Activated B cell treated with CpG ODN at 0.5 μM for 24 hours (primary cell): ENCODE measurements at regions not wholly inside any gene's neighbourhood (a gene's known extent, or its start where the extent isn't known, plus 50 kb on each side); places are given as distances from the start of the nearest gene placed in this dataset.

Source experiments
- ATAC-seq: fragments of 200-7000 bp; cut with Tn5 transposase; one replicate; pipeline ENCODE4 v1.10.0; 2021; ENCODE audit warnings: low read depth, mild to moderate bottlenecking, moderate library complexity
- CTCF ChIA-PET: fragments of 350-600 bp; sonication (Branson Sonifier 250); formaldehyde crosslinking; loops from one replicate; lab custom pipeline; 2021; ENCODE audit warnings: antibody characterized with exemption; lab: Charles Lee
- POLR2A ChIA-PET: fragments of 350-600 bp; sonication (Branson Sonifier 250); formaldehyde crosslinking; loops from one replicate; lab custom pipeline; 2021; ENCODE audit warnings: antibody characterized with exemption; lab: Charles Lee
- DNase-seq: peaks from one replicate; pipeline ENCODE4 v3.0.0; 2022
- H3K27ac Mint-ChIP-seq: one replicate; pipeline ENCODE4 v1.8.0; 2020; ENCODE audit warnings: mixed read lengths
- H3K27me3 Mint-ChIP-seq: one replicate; pipeline ENCODE4 v1.8.0; 2021; ENCODE audit warnings: mixed read lengths
- H3K36me3 Mint-ChIP-seq: one replicate; pipeline ENCODE4 v1.8.0; 2021; ENCODE audit warnings: low read depth, mixed read lengths
- H3K4me1 Mint-ChIP-seq: one replicate; pipeline ENCODE4 v1.8.0; 2021; ENCODE audit warnings: mixed read lengths
- H3K4me3 Mint-ChIP-seq: one replicate; pipeline ENCODE4 v1.8.0; 2020; ENCODE audit warnings: mild to moderate bottlenecking, mixed read lengths
- H3K9me3 Mint-ChIP-seq: one replicate; pipeline ENCODE4 v1.8.0; 2020; ENCODE audit warnings: mixed read lengths
- CTCF ChIP-seq: fragments of 200-600 bp; IDR thresholded peaks from one replicate; pipeline ENCODE4 v1.8.0; 2022; ENCODE audit warnings: antibody characterized with exemption, mild to moderate bottlenecking
- intact Hi-C: fragments of 100-400 bp; cut with micrococcal nuclease; formaldehyde crosslinking; loops from one replicate; pipeline ENCODE4 v1.15.1; 2024

GRCh38 chrX:45710081-45710801 lies 509.6 kb upstream of the DIPK2B start:
- ATAC-seq = peak; percentile 88
- Mint-ChIP-seq H3K27me3 (no peaks in the 10 kb centered on the region), H3K27ac (peak overlapping the region; percentile 62), H3K4me1 (peaks cover 30% of the 10 kb centered on the region), H3K9me3 (no peaks in the 10 kb centered on the region), H3K4me3 (peak overlapping the region; percentile 38), H3K36me3 (no peaks in the 10 kb centered on the region)
- intact Hi-C loops = loop anchor here (1.0 to 10.0 kb wide), 2 partner anchors 43 to 85 kb away; no protein-coding TSS in a partner anchor
- ChIA-PET CTCF (no interaction called here), POLR2A (interaction anchor here (1.0 to 1.5 kb wide), 3 partner anchors 50 to 60 kb away, joined by 3 to 6 read pairs (median 4); no protein-coding TSS in a partner anchor)
- TF ChIP-seq CTCF = no peak
- no peak for DNase-seq

- intact Hi-C loops = no loop called here
- no peak for DNase-seq
- no peaks in the 10 kb centered on the region for H3K27me3 Mint-ChIP-seq
- TF ChIP-seq CTCF = no peak
- CTCF ChIA-PET = no interaction called here
- no peaks in the 10 kb centered on the region for H3K36me3 Mint-ChIP-seq
- H3K9me3 Mint-ChIP-seq = no peaks in the 10 kb centered on the region
- peak overlapping the region; percentile 62 for H3K27ac Mint-ChIP-seq
- H3K4me3 Mint-ChIP-seq = no peak overlapping the region
- H3K4me1 Mint-ChIP-seq = peaks cover 22% of the 10 kb centered on the region
- POLR2A ChIA-PET = no interaction called here
- ATAC-seq = no peak
Measured at GRCh38 chrX:45709381-45709780, 508.7 kb upstream of the DIPK2B start.

GRCh38 chrX:45699158-45699557 lies 498.5 kb upstream of the DIPK2B start:
- ChIA-PET CTCF (no interaction called here), POLR2A (no interaction called here)
- no peak overlapping the region for H3K4me3 Mint-ChIP-seq
- no peaks in the 10 kb centered on the region for H3K27me3 Mint-ChIP-seq
- no peak overlapping the region for H3K27ac Mint-ChIP-seq
- intact Hi-C loops = no loop called here
- TF ChIP-seq CTCF = no peak
- no peaks in the 10 kb centered on the region for H3K4me1 Mint-ChIP-seq
- ATAC-seq = no peak
- H3K9me3 Mint-ChIP-seq = no peaks in the 10 kb centered on the region
- DNase-seq = no peak
- H3K36me3 Mint-ChIP-seq = no peaks in the 10 kb centered on the region

- ATAC-seq (no peak), DNase-seq (no peak)
- H3K36me3 Mint-ChIP-seq = no peaks in the 10 kb centered on the region
- no peaks in the 10 kb centered on the region for H3K9me3 Mint-ChIP-seq
- H3K4me1 Mint-ChIP-seq = no peaks in the 10 kb centered on the region
- no peak for TF ChIP-seq CTCF
- peaks cover 2% of the 10 kb centered on the region for H3K27me3 Mint-ChIP-seq
- intact Hi-C loops = no loop called here
- H3K27ac Mint-ChIP-seq = no peak overlapping the region
- CTCF ChIA-PET = no interaction called here
- no peak overlapping the region for H3K4me3 Mint-ChIP-seq
- POLR2A ChIA-PET = no interaction called here
Measured at GRCh38 chrX:45697591-45697990, 496.9 kb upstream of the DIPK2B start.

- peaks cover 2% of the 10 kb centered on the region for H3K27me3 Mint-ChIP-seq
- no peak overlapping the region for H3K4me3 Mint-ChIP-seq
- ChIA-PET POLR2A (no interaction called here), CTCF (no interaction called here)
- H3K36me3 Mint-ChIP-seq = no peaks in the 10 kb centered on the region
- intact Hi-C loops = no loop called here
- no peak overlapping the region for H3K27ac Mint-ChIP-seq
- no peaks in the 10 kb centered on the region for H3K4me1 Mint-ChIP-seq
- no peak for DNase-seq
- TF ChIP-seq CTCF = no peak
- no peaks in the 10 kb centered on the region for H3K9me3 Mint-ChIP-seq
- ATAC-seq = no peak
Measured at GRCh38 chrX:45696736-45697135, 496.1 kb upstream of the DIPK2B start.
